IMR-90 (cell line): ENCODE measurements at regions not wholly inside any gene's neighbourhood (a gene's known extent, or its start where the extent isn't known, plus 50 kb on each side); places are given as distances from the start of the nearest gene placed in this dataset.

Source experiments
- ATAC-seq: fragments of 200-7000 bp; cut with Tn5 transposase; 2 replicates; pipeline ENCODE4 v1.9.1; 2020; ENCODE audit warnings: low read depth, mild to moderate bottlenecking, moderate library complexity
- BruUV-seq: library from RNA; stranded (reverse); fragments of 400-500 nt; replicated peaks from 2 replicates; lab custom pipeline; 2021; lab: Mats Ljungman, UMichigan
- CTCF ChIA-PET: fragments of 300-600 bp; formaldehyde crosslinking; extraction: SDS; loops from one replicate; lab custom pipeline; 2021; ENCODE audit warnings: antibody characterized with exemption; lab: Yijun Ruan, JAX
- POLR2A ChIA-PET: fragments of 300-600 bp; sonication (Branson Sonifier 250); formaldehyde crosslinking; loops from one replicate; lab custom pipeline; 2022; ENCODE audit warnings: antibody characterized with exemption; ENCODE audit not compliant: unreplicated experiment; lab: Charles Lee
- DNase-seq: peaks from one replicate; pipeline ENCODE4 v3.0.0; 2013
- H2AFZ ChIP-seq: replicated peaks from 2 replicates; pipeline ENCODE3; 2013; ENCODE audit warnings: low read length, mild to moderate bottlenecking; ENCODE audit not compliant: poor library complexity
- H2AK5ac ChIP-seq: 2 replicates; pipeline ENCODE4 v1.6.1; 2013; ENCODE audit warnings: low read depth, low read length, inconsistent platforms
- H2AK9ac ChIP-seq: replicated peaks from 2 replicates; pipeline ENCODE3; 2013; ENCODE audit warnings: mild to moderate bottlenecking, low read depth, low read length, moderate library complexity; ENCODE audit not compliant: poor library complexity
- H2BK120ac ChIP-seq: 2 replicates; pipeline ENCODE4 v1.6.1; 2013; ENCODE audit warnings: low read depth, low read length, inconsistent platforms
- H2BK15ac ChIP-seq: 3 replicates; pipeline ENCODE4 v1.6.1; 2013; ENCODE audit warnings: low read depth, low read length, inconsistent platforms
- H2BK20ac ChIP-seq: 2 replicates; pipeline ENCODE4 v1.6.1; 2013; ENCODE audit warnings: low read depth, mild to moderate bottlenecking, inconsistent platforms, low read length, moderate library complexity
- H2BK5ac ChIP-seq: 2 replicates; pipeline ENCODE4 v1.6.1; 2013; ENCODE audit warnings: mild to moderate bottlenecking, low read depth, low read length, inconsistent platforms; ENCODE audit not compliant: poor library complexity, severe bottlenecking
- H3K14ac ChIP-seq: replicated peaks from 2 replicates; pipeline ENCODE4 v1.6.1; 2013; ENCODE audit warnings: low read depth, low read length, inconsistent platforms
- H3K18ac ChIP-seq: 2 replicates; pipeline ENCODE4 v1.6.1; 2013; ENCODE audit warnings: low read depth, low read length, control low read depth
- H3K23ac ChIP-seq: 2 replicates; pipeline ENCODE4 v1.6.1; 2013; ENCODE audit warnings: low read depth, low read length, inconsistent platforms
- H3K27ac ChIP-seq: 2 replicates; pipeline ENCODE4 v1.5.1; 2013; ENCODE audit warnings: mild to moderate bottlenecking, control low read depth, low read length; ENCODE audit not compliant: insufficient read depth
- H3K27me3 ChIP-seq: 2 replicates; pipeline ENCODE4 v1.6.1; 2013; ENCODE audit warnings: low read length; ENCODE audit not compliant: control insufficient read depth, insufficient read depth
- H3K36me3 ChIP-seq: 2 replicates; pipeline ENCODE4 v1.6.1; 2013; ENCODE audit warnings: low read length, mixed read lengths; ENCODE audit not compliant: control insufficient read depth, insufficient read depth
- H3K4ac ChIP-seq: 2 replicates; pipeline ENCODE4 v1.6.1; 2013; ENCODE audit warnings: low read depth, low read length, inconsistent platforms
- H3K4me1 ChIP-seq: 2 replicates; pipeline ENCODE4 v1.6.1; 2013; ENCODE audit warnings: low read length, mixed read lengths; ENCODE audit not compliant: control insufficient read depth, insufficient read depth
- H3K4me2 ChIP-seq: 2 replicates; pipeline ENCODE4 v1.6.1; 2013; ENCODE audit warnings: low read depth, mild to moderate bottlenecking, control low read depth, low read length, moderate library complexity
- H3K4me3 ChIP-seq: 2 replicates; pipeline ENCODE4 v1.5.1; 2013; ENCODE audit warnings: low read depth, mild to moderate bottlenecking, control low read depth, low read length, moderate library complexity; ENCODE audit not compliant: insufficient read depth
- H3K56ac ChIP-seq: 2 replicates; pipeline ENCODE4 v1.6.1; 2013; ENCODE audit warnings: low read length, inconsistent platforms; ENCODE audit not compliant: insufficient read depth; ENCODE audit errors: extremely low read depth
- H3K79me1 ChIP-seq, 2 experiments: 2 replicates each; pipeline ENCODE4 v1.6.1; 2013; ENCODE audit warnings: low read length in 2 of 2, inconsistent platforms in 1 of 2, low read depth in 1 of 2
- H3K9ac ChIP-seq: 2 replicates; pipeline ENCODE4 v1.6.1; 2013; ENCODE audit warnings: low read depth, low read length, control low read depth
- H3K9me1 ChIP-seq: 2 replicates; pipeline ENCODE4 v1.6.1; 2013; ENCODE audit warnings: low read length, inconsistent platforms; ENCODE audit not compliant: insufficient read depth
- H3K9me3 ChIP-seq: 2 replicates; pipeline ENCODE4 v1.6.1; 2013; ENCODE audit warnings: low read length; ENCODE audit not compliant: control insufficient read depth, insufficient read depth
- H4K20me1 ChIP-seq: 2 replicates; pipeline ENCODE4 v1.6.1; 2013; ENCODE audit warnings: low read length, inconsistent platforms; ENCODE audit not compliant: insufficient read depth
- H4K5ac ChIP-seq: 2 replicates; pipeline ENCODE4 v1.6.1; 2013; ENCODE audit warnings: mild to moderate bottlenecking, low read depth, low read length, control low read depth
- H4K8ac ChIP-seq, 2 experiments: 2 replicates each; pipeline ENCODE4 v1.6.1; 2013; ENCODE audit warnings: low read depth in 2 of 2, low read length in 2 of 2, control low read depth in 1 of 2, inconsistent platforms in 1 of 2
- H4K91ac ChIP-seq: 2 replicates; pipeline ENCODE4 v1.6.1; 2013; ENCODE audit warnings: low read depth, low read length, inconsistent platforms; ENCODE audit not compliant: insufficient read depth
- CTCF ChIP-seq: conservative IDR thresholded peaks from 2 replicates; pipeline ENCODE4 v1.5.1; 2012; ENCODE audit warnings: mild to moderate bottlenecking, low read depth, low read length, improper control_type of control experiment
- MXI1 ChIP-seq: IDR thresholded peaks from 2 replicates; pipeline ENCODE4 v1.6.1; 2012; ENCODE audit warnings: low read depth, mild to moderate bottlenecking, low read length, moderate library complexity, borderline replicate concordance
- NFE2L2 ChIP-seq: fragments of 150-350 bp; IDR thresholded peaks from 2 replicates; pipeline ENCODE4 v1.6.1; 2016; ENCODE audit warnings: low read depth, mild to moderate bottlenecking, low read length
- WGBS, 2 experiments: methylation state at CpG; one replicate each; pipeline versions ENCODE4 v1.1.5 to v1.1.7; 2013; ENCODE audit warnings: missing lambda C conversion rate in 2 of 2; ENCODE audit not compliant: insufficient read length in 1 of 2; ENCODE audit errors: extremely low coverage in 2 of 2; 5-methylcytosine and 5-hydroxymethylcytosine counted together
- dilution Hi-C: fragments of 300-500 bp; cut with HindIII; formaldehyde crosslinking; loops from one replicate; pipeline ENCODE4 v1.14.3; 2018; ENCODE audit warnings: low sequenced_read_pairs; ENCODE audit not compliant: unreplicated experiment
- in situ Hi-C: fragments of 300-500 bp; cut with MboI; formaldehyde crosslinking; loops from 3 replicates; pipeline ENCODE4 v1.14.3; 2019; ENCODE audit warnings: low sequenced_read_pairs, inconsistent platforms, mixed read lengths
- intact Hi-C: fragments of 100-400 bp; cut with micrococcal nuclease; formaldehyde crosslinking; loops from 2 replicates; pipeline ENCODE4 v1.10.0; 2022

GRCh38 chr5:167290478-167290877 is 1001.0 kb upstream of the WWC1 start:
- H3K36me3 ChIP-seq: no peaks in the 10 kb centered on the region
- ChIA-PET CTCF (no interaction called here), POLR2A (no interaction called here)
- no peak overlapping the region for H3K56ac ChIP-seq
- ATAC-seq (no peak), DNase-seq (no peak)
- H4K5ac ChIP-seq: no peak overlapping the region
- H4K8ac ChIP-seq: no peak overlapping the region
- no peak overlapping the region for H2AK5ac ChIP-seq
- H3K4me3 ChIP-seq: no peak overlapping the region
- no peak overlapping the region for H3K18ac ChIP-seq
- no peak overlapping the region for H3K23ac ChIP-seq
- peaks cover 12% of the 10 kb centered on the region for H3K4me1 ChIP-seq
- 83% methylated on average over 1 of the region's 1 CpG; no CpG with 5 or more reads in 1 of the 2 experiments for WGBS, 2 experiments
- H2BK20ac ChIP-seq: no peak overlapping the region
- no peak overlapping the region for H2AK9ac ChIP-seq
- in situ Hi-C loops (no loop called here), intact Hi-C loops (no loop called here), dilution Hi-C loops (no loop called here)
- H3K9me3 ChIP-seq: no peaks in the 10 kb centered on the region
- no peak overlapping the region for H2BK15ac ChIP-seq
- no peak overlapping the region for H3K4me2 ChIP-seq
- H3K79me1 ChIP-seq: no peaks in the 10 kb centered on the region
- TF ChIP-seq CTCF: no peak
- no peak for TF ChIP-seq MXI1
- TF ChIP-seq NFE2L2: peak; percentile 41; the same call in 1 of the 2 replicates
- no peak overlapping the region for H2BK5ac ChIP-seq
- H4K91ac ChIP-seq: no peak overlapping the region
- H3K27me3 ChIP-seq: no peaks in the 10 kb centered on the region
- H2AFZ ChIP-seq: no peak overlapping the region
- H3K4ac ChIP-seq: no peak overlapping the region
- no peaks in the 10 kb centered on the region for H4K20me1 ChIP-seq
- H3K9ac ChIP-seq: no peak overlapping the region
- no peak overlapping the region for H3K14ac ChIP-seq
- peaks cover under 1% of the 10 kb centered on the region; the same call in 1 of the 2 replicates for H3K9me1 ChIP-seq
- BruUV-seq: no TSS peak
- no peak overlapping the region for H2BK120ac ChIP-seq
- H3K27ac ChIP-seq: no peak overlapping the region
